GM12874 (cell line): ENCODE measurements at regions not wholly inside any gene's neighbourhood (a gene's known extent, or its start where the extent isn't known, plus 50 kb on each side); places are given as distances from the start of the nearest gene placed in this dataset.

Experiments
- TF ChIP-seq, protein P1 (sequence below): IDR thresholded peaks from 2 replicates; pipeline ENCODE4 v1.5.1; 2011; ENCODE audit warnings: low read depth, mild to moderate bottlenecking, control low read depth, low read length, moderate library complexity; ENCODE audit not compliant: insufficient read depth

DNA sequence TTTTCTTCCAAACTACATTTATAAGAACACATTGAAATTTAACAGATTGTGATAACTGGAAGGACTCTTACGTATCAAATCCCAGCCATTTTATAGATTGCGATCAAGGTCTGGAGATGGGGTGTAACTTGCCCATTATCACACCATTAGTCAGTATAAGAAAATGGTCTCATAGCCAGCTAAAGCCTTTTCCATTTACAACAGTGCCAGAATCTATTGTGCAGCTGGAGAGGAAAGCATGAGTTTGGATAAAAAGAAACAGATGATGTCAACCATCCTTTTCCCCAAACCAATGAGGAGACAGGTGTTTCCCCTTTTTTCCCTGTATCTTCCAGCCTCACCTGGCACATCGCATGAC, 658.8 kb downstream of the ACTL7B start:
- TF ChIP-seq, protein P1, sequence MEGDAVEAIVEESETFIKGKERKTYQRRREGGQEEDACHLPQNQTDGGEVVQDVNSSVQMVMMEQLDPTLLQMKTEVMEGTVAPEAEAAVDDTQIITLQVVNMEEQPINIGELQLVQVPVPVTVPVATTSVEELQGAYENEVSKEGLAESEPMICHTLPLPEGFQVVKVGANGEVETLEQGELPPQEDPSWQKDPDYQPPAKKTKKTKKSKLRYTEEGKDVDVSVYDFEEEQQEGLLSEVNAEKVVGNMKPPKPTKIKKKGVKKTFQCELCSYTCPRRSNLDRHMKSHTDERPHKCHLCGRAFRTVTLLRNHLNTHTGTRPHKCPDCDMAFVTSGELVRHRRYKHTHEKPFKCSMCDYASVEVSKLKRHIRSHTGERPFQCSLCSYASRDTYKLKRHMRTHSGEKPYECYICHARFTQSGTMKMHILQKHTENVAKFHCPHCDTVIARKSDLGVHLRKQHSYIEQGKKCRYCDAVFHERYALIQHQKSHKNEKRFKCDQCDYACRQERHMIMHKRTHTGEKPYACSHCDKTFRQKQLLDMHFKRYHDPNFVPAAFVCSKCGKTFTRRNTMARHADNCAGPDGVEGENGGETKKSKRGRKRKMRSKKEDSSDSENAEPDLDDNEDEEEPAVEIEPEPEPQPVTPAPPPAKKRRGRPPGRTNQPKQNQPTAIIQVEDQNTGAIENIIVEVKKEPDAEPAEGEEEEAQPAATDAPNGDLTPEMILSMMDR: no peak

DNA sequence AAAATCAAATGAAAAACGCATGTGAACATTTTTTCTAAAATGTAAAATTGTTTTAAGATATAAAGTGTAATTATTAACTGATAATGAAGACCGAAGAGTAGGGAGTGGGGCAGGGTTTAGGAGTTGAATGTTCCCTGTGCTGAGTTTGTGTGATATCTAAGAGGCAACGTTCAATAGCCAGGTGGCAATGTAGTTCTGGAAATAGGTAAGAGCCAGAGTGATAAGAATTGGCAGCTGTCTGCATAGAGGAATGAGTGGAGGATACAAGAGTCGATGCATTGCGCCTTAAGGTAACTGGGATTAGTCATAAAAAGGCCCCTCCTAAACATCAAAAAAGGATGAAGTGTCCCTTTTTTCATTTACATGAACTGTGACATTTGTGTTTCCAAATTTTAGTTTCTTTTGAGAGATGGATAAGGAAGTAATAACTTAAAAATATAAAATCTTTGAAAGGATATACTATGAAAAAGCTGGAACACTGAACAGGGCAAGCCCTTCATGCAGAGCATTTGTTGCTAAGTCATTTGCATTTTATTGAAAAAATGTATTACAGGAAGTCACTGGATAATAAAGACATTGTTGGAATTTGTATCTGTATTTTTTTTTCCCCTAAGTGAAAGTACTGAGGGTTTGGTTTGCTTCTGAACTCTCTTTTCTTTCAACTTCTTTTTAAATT, 659.3 kb downstream of the ACTL7B start:
- TF ChIP-seq, protein P1: no peak

DNA sequence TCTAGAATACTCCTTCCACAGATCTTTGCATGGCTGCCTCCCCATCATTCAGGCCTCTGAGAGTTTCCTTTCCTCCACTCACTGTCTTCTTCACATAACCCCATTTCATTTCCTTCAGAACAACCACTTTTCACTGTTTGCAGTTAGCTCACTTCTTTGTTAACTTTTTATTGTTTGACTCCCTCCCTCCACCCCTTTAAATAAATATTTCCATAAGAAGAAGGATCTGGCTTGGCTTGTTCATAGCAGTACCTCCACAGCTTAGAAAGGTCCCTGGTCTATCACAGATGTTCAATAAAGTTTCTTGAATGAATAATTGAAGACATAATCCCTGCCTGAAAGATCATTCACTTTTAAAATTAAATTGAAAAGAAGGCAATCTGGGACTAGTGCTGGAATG, 661.6 kb downstream of the ACTL7B start:
- TF ChIP-seq, protein P1: no peak

DNA sequence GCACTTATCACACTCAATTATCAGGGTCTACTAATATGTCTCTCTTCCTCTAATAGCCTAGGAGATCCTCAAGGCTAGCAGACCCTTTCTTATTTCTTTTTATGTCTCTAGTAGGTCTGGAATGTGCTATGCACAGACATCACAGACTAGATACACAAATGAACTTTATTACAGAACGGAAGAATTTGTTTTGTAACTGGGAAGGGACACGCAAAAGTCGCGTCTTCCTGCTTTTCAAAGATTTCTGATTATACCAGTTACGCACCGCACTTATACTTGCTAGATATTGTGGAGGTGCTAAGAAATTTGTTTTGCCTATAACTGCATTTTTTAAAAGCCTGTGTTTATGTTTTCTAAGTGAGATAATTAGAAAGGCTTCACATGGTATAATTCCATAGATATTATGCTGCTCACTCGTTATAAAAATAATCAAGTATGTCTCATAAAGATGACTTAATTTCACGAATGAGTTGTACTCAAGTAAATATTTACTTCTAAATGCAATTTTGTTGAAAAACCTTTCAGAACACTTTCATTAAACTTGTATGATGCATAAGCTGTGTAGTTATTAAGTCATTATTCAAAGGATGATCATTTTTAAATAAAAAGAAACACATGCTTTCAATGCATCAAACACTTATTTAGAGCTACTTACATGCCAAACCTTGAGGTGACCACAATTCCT, 662.6 kb downstream of the ACTL7B start:
- TF ChIP-seq, protein P1: no peak

DNA sequence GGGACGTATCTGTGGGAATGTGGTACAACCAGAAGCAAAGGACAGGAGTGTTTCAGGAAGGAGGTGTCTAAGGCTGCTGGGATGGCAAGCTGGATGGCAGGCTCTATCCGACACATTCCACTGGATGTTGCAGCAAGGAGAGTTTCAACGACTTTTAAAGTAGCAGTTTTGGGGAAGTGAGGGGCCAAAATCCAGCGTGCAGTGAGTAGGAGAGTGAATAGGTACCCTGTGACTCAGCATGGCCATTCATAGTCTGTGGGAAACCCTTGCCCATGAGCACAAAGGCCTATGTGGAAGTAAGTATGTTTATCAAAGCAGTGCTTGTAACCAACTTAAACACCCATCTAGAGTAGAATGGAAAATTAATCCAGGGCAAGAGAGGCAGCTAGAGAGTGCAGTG, 664.7 kb downstream of the ACTL7B start:
- TF ChIP-seq, protein P1: no peak

DNA sequence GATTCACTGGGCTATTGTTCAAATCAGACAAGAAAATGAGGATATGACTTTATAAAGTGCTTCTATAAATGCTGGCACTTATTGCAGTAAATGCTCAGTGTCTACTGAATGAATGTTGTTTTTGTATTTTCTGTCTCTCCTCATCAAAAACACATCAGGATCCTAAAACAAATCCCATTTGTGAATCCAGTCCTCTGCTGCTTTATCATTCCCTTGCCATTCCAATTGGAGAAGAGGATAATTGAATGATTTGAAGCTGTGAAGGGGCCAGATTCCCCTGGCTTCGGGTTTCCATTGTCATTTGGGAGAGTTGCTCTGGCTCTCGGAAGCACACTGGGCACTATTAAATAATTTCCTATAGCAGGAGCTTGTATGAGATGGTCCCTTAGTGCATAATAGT, 666.8 kb downstream of the ACTL7B start:
- TF ChIP-seq, protein P1: no peak

DNA sequence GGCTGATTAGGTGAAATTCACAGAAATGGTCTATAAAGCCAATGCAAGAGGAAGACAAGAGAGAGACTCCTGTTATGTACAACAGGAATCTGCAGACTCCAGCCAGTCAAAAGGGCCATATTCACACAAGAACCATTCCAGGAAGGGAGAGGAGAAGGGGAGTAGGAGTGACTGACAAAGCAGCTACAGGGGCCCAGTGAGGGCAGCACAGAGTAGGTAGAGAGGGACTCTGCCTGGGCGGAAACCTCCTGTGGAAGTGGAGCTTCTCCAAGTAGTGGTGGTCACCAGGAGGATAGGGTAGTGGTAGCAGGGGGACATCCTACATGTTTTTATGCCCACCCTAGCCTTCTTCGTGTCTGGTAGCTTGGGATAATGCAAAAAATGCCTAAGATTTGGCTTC, 667.3 kb downstream of the ACTL7B start:
- TF ChIP-seq, protein P1: no peak
